NCI-H82 treated with DMSO at 0.1 percent for 48 hours (cell line): ENCODE measurements at regions not wholly inside any gene's neighbourhood (a gene's known extent, or its start where the extent isn't known, plus 50 kb on each side); places are given as distances from the start of the nearest gene placed in this dataset.
"Not testable (repeated sequence)": the region's sequence is repeated elsewhere in the genome, so short reads cannot be mapped to it uniquely, and the experiment has no call there.

Source experiments
- DNase-seq: peaks from one replicate; lab custom pipeline; 2025; ENCODE audit not compliant: unreplicated experiment; lab: John Stamatoyannopoulos, UW

DNA sequence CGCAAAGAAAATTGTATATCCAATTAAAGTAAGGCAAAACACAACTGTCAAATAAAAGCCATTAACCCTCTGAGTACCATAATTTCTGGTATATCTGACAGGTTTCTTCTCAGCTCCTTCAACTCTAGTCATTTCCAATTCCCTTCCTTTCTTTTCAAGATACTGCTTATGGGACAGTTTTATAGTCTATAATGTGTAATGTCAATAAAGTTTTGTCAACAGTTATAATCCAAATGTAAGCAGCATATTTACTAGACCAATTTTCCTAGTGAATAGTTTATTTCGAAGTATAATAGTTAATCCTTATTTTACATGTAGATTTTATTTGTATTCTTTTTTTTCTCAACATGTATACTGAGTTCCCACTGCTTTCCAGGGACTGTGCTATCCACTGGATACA, 1081.8 kb downstream of the EPHA7 start:
- no peak for DNase-seq

GRCh38 chr6:92329208-92329847, 1090.0 kb downstream of the EPHA7 start:
- DNase-seq = no peak

DNA sequence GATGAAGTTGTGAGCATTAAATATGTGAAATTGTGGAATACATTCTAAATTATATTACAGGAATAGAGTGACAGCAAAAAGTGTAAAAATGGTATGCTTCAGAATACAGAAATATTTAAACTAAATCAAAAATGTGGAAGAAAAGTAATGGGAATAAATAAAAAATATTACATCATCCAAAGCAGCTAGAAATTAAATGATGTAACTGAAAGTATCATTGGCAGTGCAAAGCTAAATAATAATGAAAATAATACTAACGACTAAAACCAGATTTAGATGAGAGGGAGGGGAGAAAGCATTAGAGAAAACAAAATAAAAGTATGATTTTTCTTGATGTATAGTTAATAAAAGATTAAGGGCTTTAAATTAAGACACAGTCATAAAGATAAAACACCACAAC, 1104.0 kb downstream of the EPHA7 start:
- DNase-seq = no peak

DNA sequence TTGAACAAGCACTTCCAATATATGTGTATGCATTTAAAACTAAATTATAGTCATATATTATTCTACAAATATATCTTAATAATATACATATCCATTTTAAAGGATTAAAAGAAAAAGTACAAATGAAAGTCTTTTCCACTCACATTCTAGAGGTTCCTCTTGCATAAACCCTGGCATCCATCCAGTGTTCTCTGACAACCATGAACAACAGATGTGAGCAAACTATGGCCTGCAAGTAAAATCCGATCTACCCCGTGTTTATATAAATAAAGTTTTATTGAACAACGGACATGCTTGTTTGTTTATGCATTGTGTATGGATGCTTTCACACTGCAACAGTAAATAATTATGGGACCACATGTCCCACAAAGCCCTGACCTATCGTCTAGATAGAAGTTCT, 1122.3 kb downstream of the EPHA7 start:
- no peak for DNase-seq

DNA sequence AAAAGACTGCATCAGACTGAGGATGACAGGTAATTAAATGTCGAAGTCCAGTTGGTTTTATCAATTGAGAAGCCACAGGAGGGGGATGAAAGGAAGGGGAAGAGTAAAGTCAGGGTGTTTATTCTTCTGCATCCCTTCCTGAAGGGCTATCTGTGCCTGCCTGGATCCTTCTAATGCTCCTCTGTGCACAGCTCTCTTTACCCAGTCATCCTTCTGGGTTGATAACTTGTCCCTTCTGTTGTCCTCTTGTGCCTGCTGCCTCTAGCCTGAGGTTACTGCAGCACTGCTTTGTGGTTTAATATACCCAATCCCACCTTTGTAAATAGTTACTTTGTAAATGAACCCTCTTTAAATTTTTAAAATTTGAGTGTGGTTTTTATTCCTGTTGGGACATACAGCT, 1127.3 kb downstream of the EPHA7 start:
- no peak for DNase-seq

DNA sequence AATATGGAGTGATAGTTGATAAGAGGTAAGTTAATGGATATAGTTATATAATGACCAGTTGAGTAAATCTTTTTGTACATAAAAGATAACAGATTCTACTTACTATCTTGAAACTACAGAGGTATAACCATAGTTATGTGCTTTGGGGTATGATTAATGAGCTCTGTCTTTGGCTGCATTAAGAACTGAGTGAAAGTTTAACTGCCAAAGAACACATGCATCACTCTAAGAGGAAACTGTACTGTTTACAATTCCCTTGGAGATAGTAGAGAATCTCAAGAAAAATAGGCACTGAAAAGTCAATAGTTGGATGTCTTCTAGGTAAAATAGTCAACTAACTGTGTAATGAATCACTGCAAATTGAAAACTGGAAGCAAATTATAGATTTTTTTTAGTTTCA, 1129.5 kb downstream of the EPHA7 start:
- DNase-seq = no peak

GRCh38 chr6:92281571-92282076, 1137.7 kb downstream of the EPHA7 start:
- DNase-seq = no peak

DNA sequence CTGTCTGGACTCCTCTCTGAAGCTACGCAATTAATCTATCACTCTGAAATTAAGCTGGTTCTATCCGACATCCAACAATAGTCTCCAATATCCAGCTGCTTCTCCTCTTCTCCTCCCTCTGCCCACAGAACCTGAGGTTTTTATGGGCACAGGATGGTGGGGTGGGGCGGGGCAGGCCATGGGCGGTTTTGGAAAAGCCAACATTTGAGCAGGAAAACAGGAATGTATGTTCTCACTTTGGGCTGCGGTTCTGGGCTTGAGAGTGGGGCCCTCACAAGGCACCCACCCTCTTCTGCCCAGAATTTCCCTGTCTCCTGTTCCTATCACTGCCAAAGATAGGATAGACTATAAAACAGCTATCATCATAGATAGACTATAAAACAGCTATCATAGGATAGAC, 1144.2 kb downstream of the EPHA7 start:
- no peak for DNase-seq

DNA sequence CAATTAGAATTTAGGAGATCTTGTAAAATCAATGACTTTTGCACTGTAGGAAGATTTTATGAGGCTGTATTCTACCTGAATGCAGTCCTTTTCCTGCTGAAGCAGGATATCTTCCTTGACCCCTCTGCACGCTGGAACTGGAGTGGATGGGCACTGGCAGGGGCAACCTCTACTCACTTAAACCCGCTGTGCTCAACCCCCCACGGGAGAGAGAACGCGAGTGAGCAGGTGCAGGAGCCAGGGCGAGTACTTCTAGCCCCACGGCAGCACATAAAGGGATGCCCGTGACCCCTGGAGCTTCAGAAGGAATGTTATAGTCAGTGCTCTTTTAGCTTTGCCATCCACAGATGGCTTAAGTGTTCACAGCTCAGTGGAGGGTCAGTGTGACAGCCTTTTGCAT, 1144.8 kb downstream of the EPHA7 start:
- no peak for DNase-seq

- no peak for DNase-seq
Observed at GRCh38 chr6:92273694-92274093, 1145.7 kb downstream of the EPHA7 start.

DNA sequence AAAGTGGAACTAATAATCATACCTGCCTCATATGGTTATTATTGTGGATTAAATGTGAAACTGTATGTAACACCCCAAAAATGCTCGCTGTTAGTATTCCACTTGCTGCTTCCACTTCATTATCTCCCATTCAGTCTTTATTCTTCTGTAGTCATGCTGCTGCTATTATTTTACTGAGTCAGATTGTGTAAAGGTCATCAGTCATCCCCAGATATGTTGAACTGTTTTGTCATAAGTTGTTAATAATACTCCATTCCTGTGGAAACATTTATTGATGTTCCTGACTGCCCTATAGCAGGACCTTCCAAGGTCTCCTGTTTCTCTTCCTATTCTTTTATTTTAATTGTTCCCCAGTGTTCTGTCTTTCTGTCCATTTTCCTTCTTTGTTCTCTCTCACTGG, 1148.3 kb downstream of the EPHA7 start:
- DNase-seq = no peak

DNA sequence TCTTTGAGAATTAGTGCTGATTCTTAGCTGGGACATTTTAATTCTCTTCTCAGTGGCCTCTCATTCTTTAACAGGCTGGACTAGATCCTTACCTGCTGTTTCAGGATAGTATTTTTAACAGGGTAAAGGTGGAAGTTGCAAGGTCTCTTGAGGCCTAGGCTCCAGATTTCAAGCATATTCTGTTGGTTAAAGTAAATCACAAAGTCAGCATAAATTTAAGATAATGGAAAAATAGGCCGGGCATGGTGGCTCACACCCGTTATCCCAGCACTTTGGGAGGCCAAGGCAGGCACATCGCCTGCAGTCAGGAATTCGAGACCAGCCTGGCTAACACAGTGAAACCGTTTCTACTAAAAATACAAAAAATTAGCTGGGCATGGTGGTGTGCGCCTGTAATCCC, 1149.0 kb downstream of the EPHA7 start:
- no peak for DNase-seq

GRCh38 chr6:92267335-92267734, 1152.0 kb downstream of the EPHA7 start:
- DNase-seq = no peak

DNA sequence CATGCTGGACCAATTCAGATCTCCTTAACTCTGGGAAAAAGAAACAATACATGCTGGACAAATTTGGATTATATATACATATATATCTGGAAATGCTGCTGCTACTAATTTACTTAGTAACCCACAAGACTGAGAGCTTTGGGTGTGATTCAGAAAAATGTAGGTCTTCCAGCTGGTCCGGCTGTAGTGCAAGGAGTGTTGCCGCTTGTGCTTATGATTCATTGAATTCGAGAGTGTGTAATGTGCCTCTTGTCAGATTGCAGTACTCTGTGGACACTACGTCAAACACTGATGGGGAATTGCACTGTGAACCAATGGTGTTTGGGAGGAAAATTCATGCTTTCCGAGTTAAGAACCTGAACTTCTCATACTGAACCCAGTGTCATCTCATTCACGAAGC, 1155.5 kb downstream of the EPHA7 start:
- no peak for DNase-seq

DNA sequence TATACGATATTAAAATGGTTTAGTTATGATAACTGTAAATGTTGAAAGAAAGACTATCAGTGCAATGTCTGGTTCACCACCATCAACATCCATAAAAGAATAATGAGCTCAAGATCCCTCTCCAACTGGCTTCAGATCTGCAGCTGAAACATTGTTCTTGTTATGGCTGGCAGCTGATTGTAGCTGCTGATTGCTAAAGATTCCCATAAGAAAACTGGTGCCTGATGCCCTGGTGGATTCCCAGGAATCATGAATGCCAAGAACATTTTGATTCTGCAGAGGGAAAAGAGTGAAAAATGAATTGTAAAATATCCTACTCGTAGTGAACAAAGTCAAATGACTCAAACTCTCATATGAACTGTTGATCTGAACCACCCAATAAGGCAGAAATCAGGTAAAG, 1160.2 kb downstream of the EPHA7 start:
- no peak for DNase-seq

GRCh38 chr6:92243315-92243714, 1176.0 kb downstream of the EPHA7 start:
- DNase-seq = no peak

DNA sequence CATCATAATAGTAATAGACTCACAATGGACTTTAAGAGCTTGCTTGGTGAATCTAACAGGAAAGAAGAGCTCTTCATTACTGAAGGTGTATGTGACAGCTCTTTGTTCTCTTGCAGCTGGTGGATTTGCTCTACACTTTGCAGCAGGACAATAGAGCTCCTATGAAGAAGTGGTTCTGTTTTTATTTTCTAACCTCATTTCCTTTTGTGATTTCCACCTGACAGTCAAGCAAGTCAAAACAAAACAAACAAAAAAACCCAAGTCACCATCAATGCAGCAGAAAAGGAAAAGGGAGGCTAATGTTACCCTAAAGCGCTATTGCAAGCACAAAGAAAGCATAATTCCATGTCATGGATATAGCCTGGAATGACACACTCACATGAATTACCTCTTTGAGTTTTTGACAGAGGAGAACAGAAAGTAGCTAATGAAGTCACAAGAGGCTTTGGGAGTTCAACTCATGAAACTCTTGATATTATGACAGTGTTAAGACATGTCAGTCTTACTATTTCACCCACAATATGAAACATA, 1188.1 kb downstream of the EPHA7 start:
- DNase-seq = no peak

DNA sequence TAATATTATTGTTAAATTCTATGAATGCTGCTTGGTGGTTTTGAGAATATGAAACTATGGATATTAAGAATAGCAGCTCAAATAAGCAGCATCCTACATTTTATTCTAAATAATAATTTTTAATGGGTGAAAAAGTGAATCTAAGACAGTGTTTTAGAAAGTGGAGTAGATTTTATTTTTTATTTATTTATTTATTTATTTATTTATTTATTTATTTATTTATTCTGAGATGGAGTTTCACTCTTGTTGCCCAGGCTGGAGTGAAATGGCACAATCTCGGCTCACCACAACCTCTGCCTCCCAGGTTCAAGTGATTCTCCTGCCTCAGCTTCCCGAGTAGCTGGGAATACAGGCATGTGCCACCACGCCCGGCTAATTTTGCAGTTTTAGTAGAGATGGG, 1199.4 kb downstream of the EPHA7 start:
- DNase-seq = not testable (repeated sequence)

DNA sequence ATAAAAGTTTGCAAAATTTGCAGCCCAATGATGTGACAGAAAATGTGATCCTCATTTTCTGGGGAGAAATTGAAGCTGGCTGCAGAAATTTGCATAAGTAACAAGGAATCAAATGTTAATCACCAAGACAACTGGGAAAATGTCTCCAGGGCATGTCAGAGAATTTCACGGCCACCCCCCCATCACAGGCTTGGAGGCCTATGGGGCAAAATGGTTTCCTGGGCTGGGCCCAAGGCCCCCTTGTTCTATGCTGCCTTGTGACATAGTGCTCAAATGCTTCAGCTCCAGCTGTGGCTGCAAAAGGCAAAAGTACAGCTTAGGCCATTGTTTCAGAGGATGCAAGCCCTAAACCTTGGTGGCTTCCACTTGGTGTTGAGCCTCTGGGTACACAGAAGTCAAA, 1202.6 kb downstream of the EPHA7 start:
- no peak for DNase-seq

GRCh38 chr6:92201618-92202017, 1217.7 kb downstream of the EPHA7 start:
- DNase-seq = no peak

- DNase-seq = no peak
Observed at GRCh38 chr6:92196325-92196724, 1223.0 kb downstream of the EPHA7 start.

DNA sequence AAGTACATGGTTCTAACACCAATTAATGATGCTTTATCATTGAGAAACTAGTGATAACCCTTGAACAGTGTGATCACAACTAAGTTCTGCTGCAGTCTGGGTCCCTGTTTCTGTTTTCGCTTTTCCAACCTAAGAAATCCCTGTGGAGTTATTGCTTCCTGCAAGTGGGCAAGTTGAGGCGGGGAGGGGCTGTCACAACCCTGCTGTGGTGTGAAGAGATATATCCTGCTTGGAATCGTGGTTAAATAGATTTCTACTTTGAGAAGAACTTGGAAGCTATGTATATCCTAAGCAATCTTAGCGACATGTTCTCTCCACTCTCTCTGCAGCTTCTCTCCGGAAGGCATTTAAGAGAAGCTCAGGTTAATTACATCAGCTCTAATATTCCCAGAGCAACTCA, 1223.6 kb downstream of the EPHA7 start:
- no peak for DNase-seq

- DNase-seq = no peak
Observed at GRCh38 chr6:92188016-92188415, 1231.3 kb downstream of the EPHA7 start.
